ENCODE measurements at regions not wholly inside any gene's neighbourhood (a gene's known extent, or its start where the extent isn't known, plus 50 kb on each side); places are given as distances from the start of the nearest gene placed in this dataset.

DNA sequence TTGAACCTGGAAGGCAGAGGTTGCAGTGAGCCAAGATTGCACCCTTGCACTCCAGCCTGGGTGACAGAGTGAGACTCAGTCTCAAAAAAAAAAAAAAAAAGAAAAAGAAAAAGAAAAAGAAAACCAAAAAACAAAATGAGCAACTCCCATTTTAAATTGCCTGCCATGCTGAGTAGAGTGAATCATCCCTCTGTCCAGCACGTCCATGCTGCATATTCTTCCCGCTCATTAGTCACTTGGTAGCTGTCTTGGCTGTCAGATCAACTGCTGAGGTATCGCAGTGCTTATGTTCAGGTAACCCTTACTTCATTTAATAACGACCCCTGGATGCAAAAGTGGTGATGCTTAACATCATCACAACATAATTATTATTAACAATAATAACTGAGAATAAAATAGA is 60.7 kb upstream of the SMOX start:
- in situ Hi-C loops (cut with HindIII; ENCODE audit: extremely low pct_ligation_motif_present, low pct_unique_long_range_greater_than_20kb), result loop anchor here (5.0 kb wide), 1 partner anchor 201 kb away; the partner anchor contains the start of gene PANK2
- ATAC-seq (no peak), DNase-seq (ENCODE audit: low spot score) (no peak), FAIRE-seq (no peak)
- Histone ChIP-seq H3K27me3 (ENCODE audit: control insufficient read depth in 1 of 2, insufficient read depth in 2 of 2, low read length in 2 of 2) (peaks cover 0 to 8% of the 10 kb centered on the region in 2 experiments; a peak in 2 of 5 replicates), H3K4me1 (ENCODE audit: insufficient read depth, low read length) (peaks cover 56% of the 10 kb centered on the region), H3K9me3 (ENCODE audit: low read length) (no peaks in the 10 kb centered on the region), H4K20me1 (ENCODE audit: insufficient read depth, low read length) (no peaks in the 10 kb centered on the region), H3K9ac (ENCODE audit: insufficient read depth, low read depth, low read length) (no peak overlapping the region), H3K27ac (ENCODE audit: extremely low read length, insufficient read depth, low read length) (no peak overlapping the region), H3K36me3 (replicated peaks in 1 of 2; ENCODE audit: control insufficient read depth in 1 of 2, insufficient read depth in 2 of 2, low read length in 2 of 2) (no peaks in the 10 kb centered on the region), H3K4me3 (replicated peaks in 1 of 3; ENCODE audit: insufficient read depth in 1 of 3, low read depth in 2 of 3, low read length in 3 of 3) (no peak overlapping the region), H2AFZ (ENCODE audit: low read length) (no peak overlapping the region), H3K79me2 (ENCODE audit: insufficient read depth, low read length) (no peaks in the 10 kb centered on the region), H3K4me2 (ENCODE audit: low read depth, low read length) (no peak overlapping the region)
- TF ChIP-seq, protein P1, sequence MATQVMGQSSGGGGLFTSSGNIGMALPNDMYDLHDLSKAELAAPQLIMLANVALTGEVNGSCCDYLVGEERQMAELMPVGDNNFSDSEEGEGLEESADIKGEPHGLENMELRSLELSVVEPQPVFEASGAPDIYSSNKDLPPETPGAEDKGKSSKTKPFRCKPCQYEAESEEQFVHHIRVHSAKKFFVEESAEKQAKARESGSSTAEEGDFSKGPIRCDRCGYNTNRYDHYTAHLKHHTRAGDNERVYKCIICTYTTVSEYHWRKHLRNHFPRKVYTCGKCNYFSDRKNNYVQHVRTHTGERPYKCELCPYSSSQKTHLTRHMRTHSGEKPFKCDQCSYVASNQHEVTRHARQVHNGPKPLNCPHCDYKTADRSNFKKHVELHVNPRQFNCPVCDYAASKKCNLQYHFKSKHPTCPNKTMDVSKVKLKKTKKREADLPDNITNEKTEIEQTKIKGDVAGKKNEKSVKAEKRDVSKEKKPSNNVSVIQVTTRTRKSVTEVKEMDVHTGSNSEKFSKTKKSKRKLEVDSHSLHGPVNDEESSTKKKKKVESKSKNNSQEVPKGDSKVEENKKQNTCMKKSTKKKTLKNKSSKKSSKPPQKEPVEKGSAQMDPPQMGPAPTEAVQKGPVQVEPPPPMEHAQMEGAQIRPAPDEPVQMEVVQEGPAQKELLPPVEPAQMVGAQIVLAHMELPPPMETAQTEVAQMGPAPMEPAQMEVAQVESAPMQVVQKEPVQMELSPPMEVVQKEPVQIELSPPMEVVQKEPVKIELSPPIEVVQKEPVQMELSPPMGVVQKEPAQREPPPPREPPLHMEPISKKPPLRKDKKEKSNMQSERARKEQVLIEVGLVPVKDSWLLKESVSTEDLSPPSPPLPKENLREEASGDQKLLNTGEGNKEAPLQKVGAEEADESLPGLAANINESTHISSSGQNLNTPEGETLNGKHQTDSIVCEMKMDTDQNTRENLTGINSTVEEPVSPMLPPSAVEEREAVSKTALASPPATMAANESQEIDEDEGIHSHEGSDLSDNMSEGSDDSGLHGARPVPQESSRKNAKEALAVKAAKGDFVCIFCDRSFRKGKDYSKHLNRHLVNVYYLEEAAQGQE (IDR thresholded peaks at IDR 0.05; ENCODE audit: borderline replicate concordance in 1 of 2, low read depth in 1 of 2, low read length in 2 of 2), result peak in 1 of 2 experiments; percentile 43; a peak in 1 of 4 replicates
- TF ChIP-seq, protein P2, sequence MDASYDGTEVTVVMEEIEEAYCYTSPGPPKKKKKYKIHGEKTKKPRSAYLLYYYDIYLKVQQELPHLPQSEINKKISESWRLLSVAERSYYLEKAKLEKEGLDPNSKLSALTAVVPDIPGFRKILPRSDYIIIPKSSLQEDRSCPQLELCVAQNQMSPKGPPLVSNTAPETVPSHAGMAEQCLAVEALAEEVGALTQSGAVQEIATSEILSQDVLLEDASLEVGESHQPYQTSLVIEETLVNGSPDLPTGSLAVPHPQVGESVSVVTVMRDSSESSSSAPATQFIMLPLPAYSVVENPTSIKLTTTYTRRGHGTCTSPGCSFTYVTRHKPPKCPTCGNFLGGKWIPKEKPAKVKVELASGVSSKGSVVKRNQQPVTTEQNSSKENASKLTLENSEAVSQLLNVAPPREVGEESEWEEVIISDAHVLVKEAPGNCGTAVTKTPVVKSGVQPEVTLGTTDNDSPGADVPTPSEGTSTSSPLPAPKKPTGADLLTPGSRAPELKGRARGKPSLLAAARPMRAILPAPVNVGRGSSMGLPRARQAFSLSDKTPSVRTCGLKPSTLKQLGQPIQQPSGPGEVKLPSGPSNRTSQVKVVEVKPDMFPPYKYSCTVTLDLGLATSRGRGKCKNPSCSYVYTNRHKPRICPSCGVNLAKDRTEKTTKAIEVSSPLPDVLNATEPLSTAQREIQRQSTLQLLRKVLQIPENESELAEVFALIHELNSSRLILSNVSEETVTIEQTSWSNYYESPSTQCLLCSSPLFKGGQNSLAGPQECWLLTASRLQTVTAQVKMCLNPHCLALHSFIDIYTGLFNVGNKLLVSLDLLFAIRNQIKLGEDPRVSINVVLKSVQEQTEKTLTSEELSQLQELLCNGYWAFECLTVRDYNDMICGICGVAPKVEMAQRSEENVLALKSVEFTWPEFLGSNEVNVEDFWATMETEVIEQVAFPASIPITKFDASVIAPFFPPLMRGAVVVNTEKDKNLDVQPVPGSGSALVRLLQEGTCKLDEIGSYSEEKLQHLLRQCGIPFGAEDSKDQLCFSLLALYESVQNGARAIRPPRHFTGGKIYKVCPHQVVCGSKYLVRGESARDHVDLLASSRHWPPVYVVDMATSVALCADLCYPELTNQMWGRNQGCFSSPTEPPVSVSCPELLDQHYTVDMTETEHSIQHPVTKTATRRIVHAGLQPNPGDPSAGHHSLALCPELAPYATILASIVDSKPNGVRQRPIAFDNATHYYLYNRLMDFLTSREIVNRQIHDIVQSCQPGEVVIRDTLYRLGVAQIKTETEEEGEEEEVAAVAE (CRISPR knock-in tag; IDR thresholded peaks at IDR 0.05; ENCODE audit: borderline replicate concordance), result no peak
- TF ChIP-seq, protein P3, sequence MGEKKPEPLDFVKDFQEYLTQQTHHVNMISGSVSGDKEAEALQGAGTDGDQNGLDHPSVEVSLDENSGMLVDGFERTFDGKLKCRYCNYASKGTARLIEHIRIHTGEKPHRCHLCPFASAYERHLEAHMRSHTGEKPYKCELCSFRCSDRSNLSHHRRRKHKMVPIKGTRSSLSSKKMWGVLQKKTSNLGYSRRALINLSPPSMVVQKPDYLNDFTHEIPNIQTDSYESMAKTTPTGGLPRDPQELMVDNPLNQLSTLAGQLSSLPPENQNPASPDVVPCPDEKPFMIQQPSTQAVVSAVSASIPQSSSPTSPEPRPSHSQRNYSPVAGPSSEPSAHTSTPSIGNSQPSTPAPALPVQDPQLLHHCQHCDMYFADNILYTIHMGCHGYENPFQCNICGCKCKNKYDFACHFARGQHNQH (CRISPR knock-in tag; IDR thresholded peaks at IDR 0.05), result no peak
- TF ChIP-seq CENPBD1 (CRISPR knock-in tag; IDR thresholded peaks at IDR 0.05; ENCODE audit: borderline replicate concordance, low read depth), result no peak
- CTCF ChIA-PET (ENCODE audit: low intra/inter-chr PET ratio, low total read pairs), result interaction anchor here (1.2 kb wide), 1 partner anchor 74 kb away, joined by 3 read pairs; no protein-coding TSS in a partner anchor
- intact Hi-C loops (cut with micrococcal nuclease; ENCODE audit: unreplicated experiment), result loop anchor here (5.0 kb wide), 1 partner anchor 201 kb away; the partner anchor contains the start of gene PANK2
- BruUV-seq (replicated peaks), result no TSS peak
- WGBS (ENCODE audit: low lambda C conversion rate), result 25% methylated on average over 4 of the region's 4 CpGs
- POLR2A ChIA-PET, result no interaction called here
